ENCODE measurements at regions not wholly inside any gene's neighbourhood (a gene's known extent, or its start where the extent isn't known, plus 50 kb on each side); places are given as distances from the start of the nearest gene placed in this dataset.
"Not testable (repeated sequence)": the region's sequence is repeated elsewhere in the genome, so short reads cannot be mapped to it uniquely, and the experiment has no call there.

DNA sequence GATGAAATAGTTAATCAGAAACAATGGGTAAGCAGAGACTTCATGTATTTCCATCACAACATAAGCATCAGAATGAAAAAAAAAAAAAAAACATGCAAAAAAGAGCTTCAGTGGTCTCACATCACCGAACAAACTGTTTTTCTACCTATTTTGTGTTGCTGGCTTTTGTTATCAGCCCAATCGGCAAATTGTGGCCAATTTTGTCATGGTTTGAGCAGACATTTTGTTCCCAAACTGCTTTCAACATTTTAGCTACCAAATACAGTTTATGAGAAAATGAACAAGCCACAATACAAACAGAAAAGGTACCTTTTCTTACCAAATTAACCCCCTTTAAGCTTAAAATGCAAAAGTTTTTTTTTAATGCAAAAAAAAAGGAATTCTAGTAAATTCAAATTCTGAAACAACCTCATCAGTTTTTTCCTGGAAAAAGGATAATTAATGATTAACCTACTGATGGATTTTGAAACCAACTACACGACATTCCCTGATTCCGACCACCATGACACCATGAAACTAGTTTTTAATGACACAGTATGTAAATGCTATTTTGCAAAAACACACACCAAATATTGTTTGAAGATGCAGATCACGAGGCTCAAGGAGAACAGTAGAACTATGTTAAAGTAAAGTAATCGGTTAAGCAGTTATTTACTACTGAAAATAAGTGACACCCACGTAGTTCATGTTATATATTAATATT lies 316.7 kb downstream of the BCL2L11 start:
- WGBS, 2 donors (ENCODE audit: low coverage in 1 of 2): 100% methylated on average over 1 of the region's 7 CpGs; no CpG with 5 or more reads in 1 of the 2 donors
- H3K27ac ChIP-seq, H3K4me3 ChIP-seq, H3K9me3 ChIP-seq, H3K4me1 ChIP-seq, H3K36me3 ChIP-seq, H3K27me3 ChIP-seq, ATAC-seq: not testable (repeated sequence)

DNA sequence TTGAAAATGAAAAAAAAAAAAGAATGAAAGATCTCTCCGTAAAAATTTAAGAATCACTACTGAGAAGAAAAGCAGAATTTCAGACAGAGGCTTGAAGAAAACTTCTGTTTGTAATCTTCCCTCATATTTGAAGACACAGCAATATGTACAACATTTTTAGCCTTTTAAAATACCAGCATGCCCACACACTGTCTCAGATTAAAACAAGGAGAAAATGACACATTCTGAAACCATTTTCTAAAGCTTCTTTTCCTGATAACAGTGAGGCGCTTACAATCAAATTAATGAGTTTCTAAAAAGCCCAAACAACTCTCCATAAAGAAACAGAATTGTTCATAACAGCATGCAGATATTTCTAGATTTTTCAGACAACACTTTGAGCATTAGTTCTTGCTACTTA lies 317.4 kb downstream of the BCL2L11 start:
- not testable (repeated sequence) for H3K4me3 ChIP-seq, ATAC-seq, H3K9me3 ChIP-seq, H3K27ac ChIP-seq, H3K27me3 ChIP-seq, H3K36me3 ChIP-seq, H3K4me1 ChIP-seq
- WGBS, 2 donors (ENCODE audit: low coverage in 1 of 2): 50% methylated on average over 1 of the region's 2 CpGs; no CpG with 5 or more reads in 1 of the 2 donors

DNA sequence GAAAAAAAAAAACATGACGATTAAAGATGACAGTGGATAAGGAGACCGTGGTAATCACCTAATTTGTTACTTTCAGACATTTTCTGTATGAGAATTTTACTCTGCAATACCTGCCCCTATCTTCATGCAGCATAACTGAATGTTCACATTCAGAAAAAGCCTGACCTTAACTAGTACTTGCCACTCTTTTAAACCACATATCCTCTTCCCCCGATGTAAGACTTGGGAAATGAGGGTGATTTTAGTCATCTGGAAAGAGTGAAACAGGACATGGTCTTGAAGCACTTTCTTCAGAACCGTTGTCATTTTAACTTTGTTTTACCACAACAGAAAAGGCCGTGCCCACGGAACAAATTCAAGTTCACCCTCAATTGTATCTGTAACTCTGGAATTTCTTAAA lies 318.5 kb downstream of the BCL2L11 start:
- WGBS, 2 donors (ENCODE audit: low coverage in 1 of 2): 80 to 100% methylated on average over 2 to 3 of the region's 6 CpGs
- not testable (repeated sequence) for ATAC-seq, H3K27ac ChIP-seq, H3K9me3 ChIP-seq, H3K4me3 ChIP-seq, H3K4me1 ChIP-seq, H3K27me3 ChIP-seq, H3K36me3 ChIP-seq

DNA sequence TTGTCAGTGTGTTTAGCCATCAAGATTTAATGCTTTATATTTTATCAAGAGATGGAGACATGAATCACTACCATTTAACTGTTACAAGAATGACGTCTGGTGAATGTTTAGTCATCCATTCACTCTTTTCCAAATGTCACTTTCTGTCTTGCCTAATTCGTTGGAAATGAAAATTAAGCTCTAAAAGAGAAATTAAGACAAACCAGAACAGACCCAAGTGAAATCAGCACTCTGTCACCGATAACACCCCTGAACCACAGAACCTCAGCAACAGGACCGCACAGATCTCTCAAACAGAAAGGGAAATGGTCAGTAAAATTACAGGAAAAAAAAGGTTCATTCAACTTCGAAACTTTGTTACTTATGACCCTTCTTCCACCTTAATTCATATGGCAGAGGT lies 320.9 kb downstream of the BCL2L11 start:
- ATAC-seq, H3K4me3 ChIP-seq, H3K36me3 ChIP-seq, H3K4me1 ChIP-seq, H3K27me3 ChIP-seq, H3K9me3 ChIP-seq, H3K27ac ChIP-seq: not testable (repeated sequence)
- WGBS, 2 donors (ENCODE audit: low coverage in 1 of 2): 100% methylated on average over 1 of the region's 5 CpGs

DNA sequence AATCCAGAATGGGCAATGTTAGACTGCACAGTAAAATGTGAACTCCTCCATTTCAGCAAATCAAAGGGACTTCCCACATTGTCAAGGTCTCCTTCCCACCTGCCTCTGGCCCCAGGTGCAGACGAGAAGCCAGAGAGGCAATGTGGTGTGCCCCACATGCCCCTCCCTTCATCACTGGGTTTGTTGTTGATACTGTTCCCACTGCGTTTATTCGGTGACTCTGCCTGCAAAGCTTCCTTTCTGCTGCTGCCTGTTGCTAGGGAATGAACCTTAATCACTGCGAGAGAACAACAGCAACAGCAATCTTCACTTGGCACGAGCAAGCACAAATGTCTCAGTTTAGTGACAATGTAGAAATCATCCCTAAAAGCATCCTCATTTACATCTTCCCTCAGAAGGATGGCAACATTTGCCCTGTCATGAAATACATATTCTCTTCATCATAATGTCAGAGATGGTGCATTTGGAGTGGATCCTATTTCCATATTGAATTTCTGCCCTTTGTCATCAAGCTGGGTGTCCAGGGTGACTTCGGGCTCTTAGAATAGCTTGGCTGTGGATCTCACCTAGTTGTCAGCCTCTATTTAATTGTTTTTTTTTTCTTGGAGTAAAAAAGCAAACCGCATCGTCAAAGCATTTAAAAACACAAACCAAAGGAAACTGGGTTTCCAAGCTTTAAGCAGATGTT lies 322.2 kb downstream of the BCL2L11 start:
- WGBS, 2 donors (ENCODE audit: low coverage in 1 of 2): no CpG with 5 or more reads among the region's 8 CpGs
- H3K36me3 ChIP-seq, H3K4me1 ChIP-seq, H3K27me3 ChIP-seq, H3K4me3 ChIP-seq, H3K27ac ChIP-seq, ATAC-seq, H3K9me3 ChIP-seq: not testable (repeated sequence)

DNA sequence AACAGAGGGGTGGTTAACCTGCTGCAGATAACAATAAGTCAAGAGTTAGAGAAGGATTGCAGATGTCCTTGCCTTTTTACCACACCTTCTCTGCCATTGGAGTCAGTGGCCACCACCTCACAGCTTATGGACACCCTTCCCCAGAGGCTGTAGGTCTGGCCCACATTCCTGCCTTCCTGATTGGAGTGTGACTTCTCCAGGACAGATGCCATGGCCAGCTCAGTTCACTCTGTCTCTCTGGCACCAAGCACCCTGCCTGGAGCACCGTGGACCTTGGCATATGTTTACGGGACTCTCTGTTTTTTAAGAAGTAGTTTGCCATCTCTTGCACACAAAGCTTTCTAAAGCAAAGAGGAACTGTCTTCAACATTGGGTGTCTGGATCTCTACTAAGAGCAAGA lies 323.8 kb downstream of the BCL2L11 start:
- H3K27ac ChIP-seq, ATAC-seq, H3K4me3 ChIP-seq, H3K27me3 ChIP-seq, H3K4me1 ChIP-seq, H3K36me3 ChIP-seq, H3K9me3 ChIP-seq: not testable (repeated sequence)
- WGBS, 2 donors (ENCODE audit: low coverage in 1 of 2): no CpG with 5 or more reads among the region's 2 CpGs

DNA sequence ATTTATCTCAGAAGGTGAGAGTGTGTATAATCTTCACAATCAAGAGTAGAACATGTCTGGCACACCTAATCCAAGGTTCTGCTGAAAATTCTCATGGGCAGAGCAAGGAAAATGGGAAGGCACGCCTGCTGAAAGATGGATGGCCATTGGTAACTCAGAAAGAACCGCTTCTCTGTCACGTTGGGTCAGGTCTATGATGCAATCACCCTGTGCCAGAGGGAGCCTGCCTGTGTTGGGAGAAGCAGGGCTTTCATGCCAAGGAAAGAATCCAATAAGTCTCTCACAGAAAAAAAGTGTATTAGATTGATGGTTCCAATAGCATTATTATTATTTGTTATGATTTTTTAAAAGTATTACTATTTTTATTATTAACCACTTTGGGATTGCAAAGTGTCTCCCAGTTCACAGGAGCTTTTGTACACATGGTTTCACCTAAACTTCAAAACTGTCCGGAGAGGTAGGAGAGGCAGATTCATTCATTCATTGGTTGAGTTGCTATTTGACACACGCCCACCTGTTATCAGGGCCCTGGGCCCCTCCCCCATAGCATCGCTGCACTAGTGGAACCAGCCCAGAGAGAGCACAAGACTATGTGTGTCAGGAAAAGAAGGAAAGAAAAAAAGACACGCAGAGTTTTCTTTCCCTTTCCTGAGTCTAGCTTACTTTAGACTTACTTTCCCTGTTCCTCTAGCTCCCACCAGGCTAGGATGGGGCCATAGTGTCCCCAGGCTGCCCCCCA lies 324.6 kb downstream of the BCL2L11 start:
- WGBS, 2 donors (ENCODE audit: low coverage in 1 of 2): no CpG with 5 or more reads among the region's 7 CpGs
- H3K4me1 ChIP-seq, H3K4me3 ChIP-seq, H3K36me3 ChIP-seq, H3K27me3 ChIP-seq, H3K9me3 ChIP-seq, H3K27ac ChIP-seq: not testable (repeated sequence)
- peak; percentile 54 for ATAC-seq

DNA sequence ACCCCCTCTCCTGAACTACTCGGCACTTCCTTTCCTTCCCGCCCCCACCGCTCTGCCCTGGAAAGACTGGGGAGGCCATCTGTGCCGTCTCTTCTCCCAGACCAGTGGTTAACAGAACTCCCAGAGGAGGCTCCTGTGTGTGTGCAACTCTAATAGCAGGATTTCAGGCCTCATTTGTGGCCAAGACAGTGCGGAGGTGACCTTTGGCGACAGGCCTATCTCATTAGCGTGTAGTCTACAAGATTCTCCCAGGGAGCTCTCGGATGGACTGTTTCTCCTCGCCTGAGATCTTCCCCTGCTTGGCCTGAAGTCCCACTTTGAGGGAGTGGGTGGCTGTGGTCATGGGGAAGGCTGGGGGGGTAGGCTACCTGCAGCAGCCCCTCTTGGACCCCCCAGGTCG lies 325.2 kb downstream of the BCL2L11 start:
- H3K9me3 ChIP-seq, ATAC-seq, H3K4me3 ChIP-seq, H3K27ac ChIP-seq, H3K27me3 ChIP-seq, H3K4me1 ChIP-seq, H3K36me3 ChIP-seq: not testable (repeated sequence)
- WGBS, 2 donors (ENCODE audit: low coverage in 1 of 2): no CpG with 5 or more reads among the region's 10 CpGs

DNA sequence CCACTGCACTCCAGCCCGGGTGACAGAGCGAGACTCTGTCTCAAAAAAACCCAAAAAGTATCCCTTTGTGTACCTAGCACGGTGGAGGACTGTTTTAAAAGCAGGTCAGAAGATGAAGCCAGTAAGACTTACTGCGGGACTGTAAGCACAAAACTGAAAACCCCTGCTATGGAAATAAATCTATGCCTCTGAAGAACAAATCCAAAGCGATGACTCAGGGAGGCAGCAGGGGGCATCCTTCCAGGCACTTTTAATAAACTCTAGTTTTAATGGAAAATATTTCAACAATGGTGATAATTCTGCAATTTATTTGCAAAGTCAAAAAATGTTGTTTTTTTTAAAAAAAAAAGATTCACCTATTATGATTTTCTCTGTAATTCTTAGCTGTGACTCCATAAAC lies 326.8 kb downstream of the BCL2L11 start:
- H3K4me1 ChIP-seq, H3K4me3 ChIP-seq, H3K36me3 ChIP-seq, H3K27ac ChIP-seq, H3K9me3 ChIP-seq, H3K27me3 ChIP-seq, ATAC-seq: not testable (repeated sequence)
- 82% methylated on average over 2 of the region's 5 CpGs; no CpG with 5 or more reads in 1 of the 2 donors for WGBS, 2 donors (ENCODE audit: low coverage in 1 of 2)

DNA sequence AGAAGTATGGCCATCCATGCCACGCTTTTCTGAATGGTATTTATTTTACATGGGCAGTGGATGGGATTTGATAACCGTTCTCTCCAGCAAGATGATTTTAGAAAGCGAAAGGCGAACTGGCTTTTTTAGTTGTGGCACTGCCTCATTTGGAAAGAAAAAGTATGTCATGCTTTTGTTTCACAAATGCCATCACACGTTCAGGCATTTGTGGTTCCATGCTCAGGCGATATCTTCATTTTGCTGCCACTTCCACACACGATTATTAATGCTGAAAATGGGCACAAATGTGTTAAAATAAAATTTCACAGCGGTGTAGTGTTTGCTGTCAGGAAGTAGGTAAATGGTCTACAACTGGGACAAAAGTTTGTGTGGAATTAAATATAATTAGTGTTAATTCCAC lies 328.1 kb downstream of the BCL2L11 start:
- no CpG with 5 or more reads among the region's 8 CpGs for WGBS, 2 donors (ENCODE audit: low coverage in 1 of 2)
- not testable (repeated sequence) for H3K4me1 ChIP-seq, H3K4me3 ChIP-seq, H3K27me3 ChIP-seq, ATAC-seq, H3K36me3 ChIP-seq, H3K27ac ChIP-seq, H3K9me3 ChIP-seq

DNA sequence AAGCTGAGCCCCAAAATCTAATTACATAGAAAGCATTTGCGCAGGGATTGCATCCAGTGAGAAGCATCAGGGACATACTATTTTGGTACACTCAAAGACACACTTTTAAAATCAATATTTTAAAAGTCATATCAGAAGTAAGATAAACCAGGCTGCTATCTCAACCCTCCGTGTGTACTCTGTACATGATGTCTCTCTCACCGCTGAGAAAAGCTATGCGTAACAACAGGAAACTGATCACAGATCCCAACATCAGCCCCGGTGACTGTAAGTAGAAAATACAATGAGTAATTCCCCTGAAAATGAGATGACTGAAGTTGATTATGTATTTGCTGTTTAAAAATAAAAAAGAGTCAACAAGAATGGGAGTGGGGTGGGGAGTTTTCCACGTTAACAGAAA lies 329.8 kb downstream of the BCL2L11 start:
- not testable (repeated sequence) for H3K36me3 ChIP-seq, H3K9me3 ChIP-seq, H3K4me3 ChIP-seq, H3K4me1 ChIP-seq, H3K27ac ChIP-seq, ATAC-seq, H3K27me3 ChIP-seq
- WGBS, 2 donors (ENCODE audit: low coverage in 1 of 2): no CpG with 5 or more reads among the region's 6 CpGs

DNA sequence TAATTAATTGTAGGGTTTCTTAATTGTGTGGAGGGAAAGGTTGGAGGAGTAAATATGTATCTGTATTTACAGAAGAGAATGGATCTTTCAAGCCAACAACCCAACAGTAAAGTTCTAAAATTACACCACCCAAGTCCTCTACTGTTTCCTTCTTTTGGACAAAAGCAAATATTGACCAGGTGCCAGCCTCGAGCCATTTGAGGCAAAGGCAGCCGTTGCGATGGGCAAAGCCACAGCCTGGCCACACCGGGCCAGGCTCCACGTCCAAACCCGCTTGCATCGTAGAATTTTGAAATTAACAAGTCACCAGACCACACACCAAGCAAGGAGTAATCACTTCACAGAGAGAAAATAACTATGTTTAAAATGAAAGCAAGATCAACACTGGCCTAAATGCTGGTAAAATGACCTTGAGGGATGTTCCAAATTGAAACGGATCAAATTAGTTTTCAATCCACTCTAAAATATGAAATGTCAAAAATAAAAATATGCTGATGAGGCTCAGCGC lies 331.0 kb downstream of the BCL2L11 start:
- not testable (repeated sequence) for H3K4me1 ChIP-seq, H3K27me3 ChIP-seq, H3K27ac ChIP-seq, H3K36me3 ChIP-seq, ATAC-seq, H3K9me3 ChIP-seq
- WGBS, 2 donors (ENCODE audit: low coverage in 1 of 2): 65% methylated on average over 2 of the region's 9 CpGs; no CpG with 5 or more reads in 1 of the 2 donors
- peak overlapping the region in 1 of 2 donors; percentile 16 for H3K4me3 ChIP-seq

DNA sequence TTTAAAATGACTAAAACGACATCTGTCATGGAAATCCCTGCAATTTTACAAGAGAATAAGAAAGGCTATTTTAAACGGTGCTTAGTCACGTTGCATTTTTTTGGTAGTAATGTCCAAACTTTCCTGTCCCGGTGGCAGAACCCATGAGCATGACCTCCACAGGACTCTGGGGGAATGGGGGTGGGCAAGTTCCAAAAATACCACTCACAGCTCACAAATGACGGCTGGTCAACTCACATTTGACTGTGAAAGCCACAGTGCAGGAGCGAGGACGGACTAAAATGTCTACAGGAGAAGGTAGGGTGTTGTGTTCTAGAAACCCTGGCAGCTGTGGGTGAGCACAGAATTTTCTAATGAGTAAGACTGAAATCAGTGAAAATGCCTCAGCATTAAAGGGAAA lies 331.5 kb downstream of the BCL2L11 start:
- not testable (repeated sequence) for H3K4me1 ChIP-seq, H3K9me3 ChIP-seq, ATAC-seq, H3K27me3 ChIP-seq, H3K36me3 ChIP-seq, H3K27ac ChIP-seq
- peak overlapping the region in 1 of 2 donors; percentile 16 for H3K4me3 ChIP-seq
- 60% methylated on average over 1 of the region's 7 CpGs; no CpG with 5 or more reads in 1 of the 2 donors for WGBS, 2 donors (ENCODE audit: low coverage in 1 of 2)

Measured in gastroesophageal sphincter (tissue), 4 donors.